Right kidney (tissue), 1 donor: ENCODE measurements at regions not wholly inside any gene's neighbourhood (a gene's known extent, or its start where the extent isn't known, plus 50 kb on each side); places are given as distances from the start of the nearest gene placed in this dataset.
"Not testable (repeated sequence)": the region's sequence is repeated elsewhere in the genome, so short reads cannot be mapped to it uniquely, and the experiment has no call there.

Experiments used
- DNase-seq: peaks from one replicate; pipeline ENCODE4 v3.0.0-alpha.2; 2016

DNA sequence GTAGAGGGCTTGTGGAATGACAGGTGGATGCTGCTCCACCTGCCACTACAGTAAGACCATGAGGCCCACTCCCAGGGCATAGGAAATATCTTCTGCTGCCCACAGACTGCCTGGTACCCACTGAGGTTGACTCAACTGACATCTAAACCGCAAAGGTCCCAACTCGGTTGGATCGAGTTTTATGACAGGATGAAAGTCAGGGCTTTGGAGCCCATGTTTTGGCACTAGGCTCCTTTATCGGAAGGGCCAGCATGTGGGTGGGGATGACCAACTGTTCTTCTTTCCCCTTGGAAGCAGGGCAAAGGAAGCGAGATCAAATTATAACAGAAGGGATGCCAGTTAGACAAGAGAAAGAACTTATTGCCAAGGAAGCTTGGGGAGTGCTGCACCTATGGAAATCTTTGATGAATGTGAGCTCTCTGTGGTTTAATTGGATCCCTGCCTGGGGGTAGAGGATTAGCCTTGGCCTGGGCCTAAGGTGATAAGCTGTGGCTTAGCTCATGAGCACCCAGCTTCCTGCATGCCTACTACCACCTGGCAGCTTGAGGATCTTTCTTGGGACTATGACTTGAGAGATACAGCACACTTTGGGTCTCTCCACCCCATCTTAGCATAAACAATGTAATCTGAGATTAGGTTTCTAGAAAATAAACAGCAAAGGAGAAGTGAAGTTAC lies 121.8 kb downstream of the KCNA5 start:
- DNase-seq: no peak

- DNase-seq: no peak
Observed at GRCh38 chr12:5166976-5167375, 123.3 kb downstream of the KCNA5 start.

DNA sequence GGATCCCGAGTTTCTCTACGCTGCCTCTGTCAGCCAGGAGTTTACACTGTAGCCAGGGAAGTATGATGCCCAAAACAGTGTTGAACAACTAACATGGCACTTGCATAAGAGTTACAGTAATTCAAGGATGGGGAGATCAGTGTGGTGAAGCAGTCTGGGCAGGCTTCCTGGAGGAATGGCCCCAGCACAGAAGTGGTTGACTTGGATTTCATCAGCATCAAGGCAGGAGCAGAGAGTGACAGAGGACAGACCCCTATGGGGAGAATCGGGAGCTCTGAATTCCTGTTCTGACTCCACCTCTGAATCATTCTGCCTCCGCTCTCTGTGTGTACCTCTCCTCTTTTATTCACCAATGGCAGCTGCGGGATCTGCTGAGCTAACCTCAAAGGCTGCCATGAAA lies 124.5 kb downstream of the KCNA5 start:
- DNase-seq: no peak

- no peak for DNase-seq
Observed at GRCh38 chr12:5170844-5171243, 127.2 kb downstream of the KCNA5 start.

- peak; percentile 24 for DNase-seq
Observed at GRCh38 chr12:5171701-5172100, 128.0 kb downstream of the KCNA5 start.

DNA sequence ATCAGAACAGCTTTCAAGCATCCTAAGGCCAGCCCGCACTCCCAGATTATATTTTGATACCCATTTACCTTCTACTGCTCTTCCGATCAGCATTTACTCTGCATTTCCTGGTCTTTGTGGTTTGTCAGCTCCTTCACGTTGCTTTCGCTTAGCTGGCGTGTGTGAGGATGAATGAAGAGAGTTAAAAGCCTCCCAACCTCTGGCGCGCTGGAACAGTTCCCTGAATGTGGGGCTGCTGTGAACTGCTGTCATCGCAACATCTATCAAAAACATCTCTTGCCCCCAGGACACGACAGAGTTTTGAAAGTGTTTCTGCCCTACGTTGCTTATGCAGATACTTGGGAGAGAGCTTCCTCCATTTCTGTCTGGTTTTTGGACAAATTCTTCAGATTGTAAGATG lies 129.2 kb downstream of the KCNA5 start:
- no peak for DNase-seq

DNA sequence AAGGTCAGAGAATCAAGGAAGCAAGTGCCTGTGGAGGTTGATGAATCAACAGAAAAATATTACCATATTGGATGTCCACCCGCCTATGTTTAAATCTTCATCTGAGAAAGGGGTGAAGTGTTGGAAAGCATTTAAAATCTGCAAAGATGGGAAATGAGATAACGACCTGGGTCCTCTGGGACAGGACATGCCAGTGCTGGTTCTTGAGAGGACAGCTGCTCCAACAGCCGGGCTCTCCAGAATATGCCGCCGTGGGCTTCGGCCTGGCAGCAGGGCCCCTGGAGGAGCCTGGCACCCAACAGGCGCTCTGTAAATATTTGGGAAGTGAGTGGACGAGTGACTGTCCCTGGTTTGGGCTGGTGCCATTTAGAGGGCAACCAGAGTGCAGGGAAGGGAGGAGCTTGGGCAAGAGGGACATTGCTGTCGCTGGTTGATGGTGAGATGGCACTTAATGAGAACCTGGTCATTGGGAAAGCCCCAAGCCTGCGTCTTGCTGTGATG lies 129.9 kb downstream of the KCNA5 start:
- no peak for DNase-seq

- DNase-seq: not testable (repeated sequence)
Observed at GRCh38 chr12:5175415-5175814, 131.7 kb downstream of the KCNA5 start.

- DNase-seq: no peak
Observed at GRCh38 chr12:5176036-5176435, 132.4 kb downstream of the KCNA5 start.

- DNase-seq: no peak
Observed at GRCh38 chr12:5177096-5177495, 133.4 kb downstream of the KCNA5 start.

DNA sequence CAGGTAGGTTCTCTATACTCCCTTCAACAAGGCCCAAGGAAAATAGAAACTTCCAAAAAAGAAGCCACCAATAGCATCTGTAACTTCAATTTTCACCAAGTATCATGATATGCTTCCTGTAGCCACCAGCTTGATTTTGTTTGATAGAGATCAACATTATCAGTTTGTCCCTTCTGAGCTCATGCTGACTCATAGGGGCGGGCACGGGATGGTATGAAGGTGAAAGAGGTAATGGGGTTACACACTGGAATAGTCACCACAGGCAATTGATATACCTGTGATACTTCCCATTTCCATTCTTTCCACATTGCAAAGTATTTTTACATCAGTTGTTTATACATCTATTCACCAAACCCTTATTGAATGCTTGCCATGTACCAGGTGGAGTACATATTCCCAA lies 134.1 kb downstream of the KCNA5 start:
- no peak for DNase-seq

DNA sequence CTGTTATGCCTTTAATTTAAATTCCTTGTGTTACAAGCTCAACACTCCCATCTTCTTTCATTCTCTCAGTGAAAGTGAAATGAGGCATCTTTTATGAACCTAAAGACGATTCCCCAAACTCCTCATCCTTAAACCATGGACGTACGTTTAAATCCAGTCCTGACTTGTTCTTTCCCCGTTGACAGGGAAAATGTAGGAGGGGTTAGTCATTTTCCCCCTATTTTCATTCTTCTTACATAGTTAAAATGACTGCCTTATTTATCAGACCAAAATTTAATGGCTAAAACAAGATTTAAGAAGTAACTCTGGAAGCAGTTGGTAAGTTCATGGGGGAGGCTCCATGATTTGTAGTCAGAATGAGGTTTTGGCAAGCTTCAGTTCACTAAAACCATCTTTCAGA lies 134.9 kb downstream of the KCNA5 start:
- no peak for DNase-seq

- no peak for DNase-seq
Observed at GRCh38 chr12:5180496-5180895, 136.8 kb downstream of the KCNA5 start.

GRCh38 chr12:5184186-5184585 lies 140.5 kb downstream of the KCNA5 start:
- no peak for DNase-seq

DNA sequence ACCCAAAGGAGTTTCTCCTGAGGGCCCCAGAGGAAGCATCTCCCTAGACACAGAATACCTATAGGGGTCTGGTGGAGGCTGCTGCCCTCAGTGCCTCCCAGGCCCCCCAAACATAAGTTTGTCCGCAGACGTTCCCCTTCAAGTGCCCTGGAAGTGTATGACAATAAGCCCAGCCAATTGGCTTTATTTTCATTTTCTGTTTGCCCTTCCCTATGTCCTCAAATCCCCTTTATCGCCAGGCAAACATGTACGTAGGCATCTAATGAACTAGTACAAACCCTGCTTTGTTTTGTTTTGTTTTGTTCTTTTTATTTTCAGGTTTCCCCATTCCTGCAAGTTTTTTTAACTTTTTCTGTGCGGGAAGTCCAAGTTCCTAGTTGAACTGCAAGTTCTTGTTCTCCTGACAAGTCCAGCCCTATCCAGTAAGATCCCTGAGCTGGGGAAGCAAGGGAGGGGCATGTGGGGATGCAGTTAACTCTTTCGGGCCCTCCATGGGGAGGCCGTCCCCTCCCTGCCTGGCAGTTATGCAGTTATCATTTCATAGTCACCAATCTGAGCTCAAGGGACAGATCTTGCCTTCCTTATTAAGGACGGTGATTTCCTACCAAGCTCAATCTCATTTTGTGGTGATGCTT lies 141.9 kb downstream of the KCNA5 start:
- DNase-seq: no peak

GRCh38 chr12:5186715-5187114 lies 143.0 kb downstream of the KCNA5 start:
- DNase-seq: no peak

- DNase-seq: no peak
Observed at GRCh38 chr12:5187136-5187535, 143.5 kb downstream of the KCNA5 start.

- no peak for DNase-seq
Observed at GRCh38 chr12:5188472-5188871, 144.8 kb downstream of the KCNA5 start.

DNA sequence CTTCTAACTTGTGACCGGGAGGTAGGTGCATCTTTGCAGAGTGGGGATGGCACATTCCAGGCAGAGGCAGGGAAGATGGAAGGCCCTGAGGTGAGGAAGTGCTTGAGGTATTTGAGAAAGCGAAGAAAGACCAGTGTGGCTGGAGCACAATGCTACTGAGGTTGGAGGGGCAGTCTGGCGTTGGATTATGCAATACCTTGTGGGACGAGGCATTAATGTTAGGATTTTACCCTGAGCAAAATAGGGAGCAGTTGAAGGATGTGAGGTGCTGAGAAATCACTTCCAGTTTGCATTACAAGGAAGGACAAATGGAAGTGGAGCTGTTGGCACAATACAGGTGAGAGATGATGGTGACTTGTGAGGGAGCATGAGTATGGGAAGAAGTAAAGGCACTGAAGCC lies 145.5 kb downstream of the KCNA5 start:
- no peak for DNase-seq

- no peak for DNase-seq
Observed at GRCh38 chr12:5191803-5192538, 148.3 kb downstream of the KCNA5 start.

- no peak for DNase-seq
Observed at GRCh38 chr12:5192726-5193125, 149.0 kb downstream of the KCNA5 start.

GRCh38 chr12:5194306-5194705 lies 150.6 kb downstream of the KCNA5 start:
- DNase-seq: no peak

DNA sequence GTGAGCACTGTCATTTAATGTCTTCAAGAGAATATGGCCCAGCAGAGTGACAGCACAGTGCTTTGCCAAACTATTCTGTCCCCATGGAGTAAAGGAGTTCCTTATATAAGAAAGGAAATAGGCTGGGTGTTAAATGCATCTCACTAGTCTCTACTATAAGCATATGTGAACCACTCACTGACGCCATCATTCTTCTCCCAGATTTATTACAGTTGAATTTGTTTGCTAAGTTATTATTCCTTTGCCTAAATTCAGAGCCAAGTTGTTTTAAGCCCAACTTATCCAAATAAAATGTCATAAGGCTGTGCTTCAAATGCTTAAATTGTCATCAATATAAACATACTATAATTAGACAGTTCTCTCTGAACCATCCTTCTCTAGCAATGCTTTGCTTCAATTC lies 151.6 kb downstream of the KCNA5 start:
- DNase-seq: no peak

- DNase-seq: no peak
Observed at GRCh38 chr12:5195691-5196090, 152.0 kb downstream of the KCNA5 start.
